ENCODE measurements at regions not wholly inside any gene's neighbourhood (a gene's known extent, or its start where the extent isn't known, plus 50 kb on each side); places are given as distances from the start of the nearest gene placed in this dataset.

GRCh38 chr22:49330421-49331222 lies 497.1 kb downstream of the BRD1 start:
- FAIRE-seq (no peak), DNase-seq (ENCODE audit: insufficient read length, low spot score) (no peak)
- TF ChIP-seq SPI1 (IDR thresholded peaks at IDR 0.05; ENCODE audit: low read depth, low read length) = no peak

GRCh38 chr22:49329636-49330035 lies 498.0 kb downstream of the BRD1 start:
- FAIRE-seq (no peak), DNase-seq (ENCODE audit: insufficient read length, low spot score) (no peak)
- no peak for TF ChIP-seq POLR2AphosphoS5 (IDR thresholded peaks at IDR 0.05; ENCODE audit: low read depth, low read length)
- TF ChIP-seq POLR2A (IDR thresholded peaks at IDR 0.05; ENCODE audit: low read depth, low read length) = no peak
- TF ChIP-seq POU2F2 (IDR thresholded peaks at IDR 0.05; ENCODE audit: low read depth, low read length) = no peak
- no peak for TF ChIP-seq TAF1 (IDR thresholded peaks at IDR 0.05; ENCODE audit: low read depth, low read length)
- TF ChIP-seq SPI1 (IDR thresholded peaks at IDR 0.05; ENCODE audit: low read depth, low read length) = no peak
- TF ChIP-seq PAX5 (IDR thresholded peaks at IDR 0.05; ENCODE audit: insufficient read depth, low read length, severe bottlenecking) = no peak

- no peak for DNase-seq (ENCODE audit: insufficient read length, low spot score)
- TF ChIP-seq POU2F2 (IDR thresholded peaks at IDR 0.05; ENCODE audit: low read depth, low read length) = no peak
- TF ChIP-seq SPI1 (IDR thresholded peaks at IDR 0.05; ENCODE audit: low read depth, low read length) = no peak
- TF ChIP-seq POLR2AphosphoS5 (IDR thresholded peaks at IDR 0.05; ENCODE audit: low read depth, low read length) = no peak
- no peak for TF ChIP-seq POLR2A (IDR thresholded peaks at IDR 0.05; ENCODE audit: low read depth, low read length)
- TF ChIP-seq PAX5 (IDR thresholded peaks at IDR 0.05; ENCODE audit: insufficient read depth, low read length, severe bottlenecking) = no peak
- no peak for TF ChIP-seq TAF1 (IDR thresholded peaks at IDR 0.05; ENCODE audit: low read depth, low read length)
- FAIRE-seq = no peak
These were observed 498.9 kb downstream of the BRD1 start for GRCh38 chr22:49328630-49329405.

- TF ChIP-seq TAF1 (IDR thresholded peaks at IDR 0.05; ENCODE audit: low read depth, low read length) = no peak
- TF ChIP-seq POLR2AphosphoS5 (IDR thresholded peaks at IDR 0.05; ENCODE audit: low read depth, low read length) = no peak
- TF ChIP-seq PAX5 (IDR thresholded peaks at IDR 0.05; ENCODE audit: insufficient read depth, low read length, severe bottlenecking) = no peak
- no peak for TF ChIP-seq POU2F2 (IDR thresholded peaks at IDR 0.05; ENCODE audit: low read depth, low read length)
- TF ChIP-seq SPI1 (IDR thresholded peaks at IDR 0.05; ENCODE audit: low read depth, low read length) = no peak
- TF ChIP-seq POLR2A (IDR thresholded peaks at IDR 0.05; ENCODE audit: low read depth, low read length) = no peak
- FAIRE-seq = no peak
- DNase-seq (ENCODE audit: insufficient read length, low spot score) = no peak
These were observed 499.6 kb downstream of the BRD1 start for GRCh38 chr22:49328118-49328475.

GRCh38 chr22:49327411-49328117 lies 500.1 kb downstream of the BRD1 start:
- no peak for TF ChIP-seq SPI1 (IDR thresholded peaks at IDR 0.05; ENCODE audit: low read depth, low read length)
- no peak for TF ChIP-seq TAF1 (IDR thresholded peaks at IDR 0.05; ENCODE audit: low read depth, low read length)
- TF ChIP-seq POLR2A (IDR thresholded peaks at IDR 0.05; ENCODE audit: low read depth, low read length) = no peak
- no peak for TF ChIP-seq POLR2AphosphoS5 (IDR thresholded peaks at IDR 0.05; ENCODE audit: low read depth, low read length)
- TF ChIP-seq PAX5 (IDR thresholded peaks at IDR 0.05; ENCODE audit: insufficient read depth, low read length, severe bottlenecking) = no peak
- TF ChIP-seq POU2F2 (IDR thresholded peaks at IDR 0.05; ENCODE audit: low read depth, low read length) = no peak
- no peak for DNase-seq (ENCODE audit: insufficient read length, low spot score)
- FAIRE-seq = no peak

GRCh38 chr22:49326558-49326957 lies 501.1 kb downstream of the BRD1 start:
- no peak for TF ChIP-seq TAF1 (IDR thresholded peaks at IDR 0.05; ENCODE audit: low read depth, low read length)
- TF ChIP-seq SPI1 (IDR thresholded peaks at IDR 0.05; ENCODE audit: low read depth, low read length) = no peak
- no peak for TF ChIP-seq PAX5 (IDR thresholded peaks at IDR 0.05; ENCODE audit: insufficient read depth, low read length, severe bottlenecking)
- TF ChIP-seq POU2F2 (IDR thresholded peaks at IDR 0.05; ENCODE audit: low read depth, low read length) = no peak
- no peak for TF ChIP-seq POLR2A (IDR thresholded peaks at IDR 0.05; ENCODE audit: low read depth, low read length)
- no peak for TF ChIP-seq POLR2AphosphoS5 (IDR thresholded peaks at IDR 0.05; ENCODE audit: low read depth, low read length)
- DNase-seq (ENCODE audit: insufficient read length, low spot score) (no peak), FAIRE-seq (no peak)

GRCh38 chr22:49325531-49326395 lies 501.9 kb downstream of the BRD1 start:
- TF ChIP-seq POU2F2 (IDR thresholded peaks at IDR 0.05; ENCODE audit: low read depth, low read length) (no peak), TAF1 (IDR thresholded peaks at IDR 0.05; ENCODE audit: low read depth, low read length) (no peak), POLR2AphosphoS5 (IDR thresholded peaks at IDR 0.05; ENCODE audit: low read depth, low read length) (no peak), SPI1 (IDR thresholded peaks at IDR 0.05; ENCODE audit: low read depth, low read length) (no peak), PAX5 (IDR thresholded peaks at IDR 0.05; ENCODE audit: insufficient read depth, low read length, severe bottlenecking) (no peak), POLR2A (IDR thresholded peaks at IDR 0.05; ENCODE audit: low read depth, low read length) (no peak)
- FAIRE-seq = no peak
- DNase-seq (ENCODE audit: insufficient read length, low spot score) = no peak

GRCh38 chr22:49324527-49325491 lies 502.9 kb downstream of the BRD1 start:
- TF ChIP-seq PAX5 (IDR thresholded peaks at IDR 0.05; ENCODE audit: insufficient read depth, low read length, severe bottlenecking) (no peak), POU2F2 (IDR thresholded peaks at IDR 0.05; ENCODE audit: low read depth, low read length) (no peak), POLR2AphosphoS5 (IDR thresholded peaks at IDR 0.05; ENCODE audit: low read depth, low read length) (no peak), POLR2A (IDR thresholded peaks at IDR 0.05; ENCODE audit: low read depth, low read length) (no peak), SPI1 (IDR thresholded peaks at IDR 0.05; ENCODE audit: low read depth, low read length) (no peak), TAF1 (IDR thresholded peaks at IDR 0.05; ENCODE audit: low read depth, low read length) (no peak)
- FAIRE-seq = no peak

More at GRCh38 chr22:49324527-49325491, 502.9 kb downstream of the BRD1 start:
- no peak for DNase-seq (ENCODE audit: insufficient read length, low spot score)

Data from GM12891 (cell line).